ENCODE measurements at regions not wholly inside any gene's neighbourhood (a gene's known extent, or its start where the extent isn't known, plus 50 kb on each side); places are given as distances from the start of the nearest gene placed in this dataset.

- 2% methylated on average over 12 of the region's 77 CpGs for WGBS
- H3K4me1 ChIP-seq, result peaks cover 45% of the 10 kb centered on the region
These were observed 100.3 kb upstream of the SVIL start for GRCh38 chr10:29734962-29735627.

GRCh38 chr10:29734640-29734961, 99.8 kb upstream of the SVIL start:
- H3K9me3 ChIP-seq, result no peaks in the 10 kb centered on the region
- 20% methylated on average over 10 of the region's 10 CpGs for WGBS
- no peaks in the 10 kb centered on the region for H3K36me3 ChIP-seq
- H3K4me1 ChIP-seq, result peaks cover 45% of the 10 kb centered on the region
- H3K4me3 ChIP-seq, result peak overlapping the region; percentile 98
- TF ChIP-seq POLR2A (IDR thresholded peaks at IDR 0.05) (no peak), EP300 (IDR thresholded peaks at IDR 0.05) (no peak), POLR2AphosphoS5 (IDR thresholded peaks at IDR 0.05) (no peak), CTCF (IDR thresholded peaks at IDR 0.05) (no peak)
- DNase-seq (ENCODE audit: low spot score in 2 of 2), result peak in 1 of 2 donors; percentile 69
- H3K27me3 ChIP-seq, result no peaks in the 10 kb centered on the region
- H3K27ac ChIP-seq, result peak overlapping the region; percentile 100

More at GRCh38 chr10:29734962-29735627, 100.3 kb upstream of the SVIL start:
- DNase-seq (ENCODE audit: low spot score in 2 of 2), result peak; percentile 88 to 91
- peak overlapping the region; percentile 100 for H3K27ac ChIP-seq
- TF ChIP-seq CTCF (IDR thresholded peaks at IDR 0.05) (no peak), EP300 (IDR thresholded peaks at IDR 0.05) (no peak), POLR2A (IDR thresholded peaks at IDR 0.05) (peak in 1 of 2 donors; percentile 45), POLR2AphosphoS5 (IDR thresholded peaks at IDR 0.05) (no peak)
- no peaks in the 10 kb centered on the region for H3K27me3 ChIP-seq
- H3K36me3 ChIP-seq, result no peaks in the 10 kb centered on the region
- H3K4me3 ChIP-seq, result peak overlapping the region; percentile 98
- H3K9me3 ChIP-seq, result no peaks in the 10 kb centered on the region

- no peak overlapping the region for H3K27ac ChIP-seq
- no peaks in the 10 kb centered on the region for H3K9me3 ChIP-seq
- TF ChIP-seq EP300 (IDR thresholded peaks at IDR 0.05) (no peak), POLR2AphosphoS5 (IDR thresholded peaks at IDR 0.05) (no peak), CTCF (IDR thresholded peaks at IDR 0.05) (no peak), POLR2A (IDR thresholded peaks at IDR 0.05) (no peak)
- H3K4me1 ChIP-seq, result peaks cover 50% of the 10 kb centered on the region
- H3K27me3 ChIP-seq, result no peaks in the 10 kb centered on the region
- 78% methylated on average over 6 of the region's 6 CpGs for WGBS
- no peak overlapping the region for H3K4me3 ChIP-seq
- no peaks in the 10 kb centered on the region for H3K36me3 ChIP-seq
- DNase-seq (ENCODE audit: low spot score in 2 of 2), result no peak
These were observed 98.6 kb upstream of the SVIL start for GRCh38 chr10:29733323-29733722.

DNA sequence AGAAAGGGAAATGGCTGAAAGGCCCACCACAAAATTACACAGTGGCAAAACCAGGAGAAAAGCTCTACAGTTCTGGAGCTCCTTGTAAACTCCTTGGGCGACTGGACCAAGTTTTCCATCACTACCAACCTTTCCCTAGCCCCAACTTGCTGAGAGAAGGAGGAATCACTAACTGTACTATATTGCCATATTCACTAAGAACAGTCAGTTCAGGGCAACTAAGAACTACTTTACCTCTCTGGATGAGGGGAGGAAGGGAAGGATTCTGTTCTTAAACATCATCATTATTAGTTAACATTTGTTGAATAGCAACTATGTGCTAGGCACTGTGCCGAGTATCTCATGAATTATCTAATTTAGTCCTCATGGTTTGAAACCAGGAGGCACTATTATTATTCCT, 98.1 kb upstream of the SVIL start:
- no peaks in the 10 kb centered on the region for H3K27me3 ChIP-seq
- TF ChIP-seq CTCF (IDR thresholded peaks at IDR 0.05) (no peak), POLR2AphosphoS5 (IDR thresholded peaks at IDR 0.05) (no peak), EP300 (IDR thresholded peaks at IDR 0.05) (no peak), POLR2A (IDR thresholded peaks at IDR 0.05) (no peak)
- no peaks in the 10 kb centered on the region for H3K9me3 ChIP-seq
- no peak overlapping the region for H3K4me3 ChIP-seq
- no peak overlapping the region for H3K27ac ChIP-seq
- peaks cover 52% of the 10 kb centered on the region for H3K4me1 ChIP-seq
- DNase-seq (ENCODE audit: low spot score in 2 of 2), result no peak
- no peaks in the 10 kb centered on the region for H3K36me3 ChIP-seq
- 68% methylated on average over 2 of the region's 2 CpGs for WGBS

DNA sequence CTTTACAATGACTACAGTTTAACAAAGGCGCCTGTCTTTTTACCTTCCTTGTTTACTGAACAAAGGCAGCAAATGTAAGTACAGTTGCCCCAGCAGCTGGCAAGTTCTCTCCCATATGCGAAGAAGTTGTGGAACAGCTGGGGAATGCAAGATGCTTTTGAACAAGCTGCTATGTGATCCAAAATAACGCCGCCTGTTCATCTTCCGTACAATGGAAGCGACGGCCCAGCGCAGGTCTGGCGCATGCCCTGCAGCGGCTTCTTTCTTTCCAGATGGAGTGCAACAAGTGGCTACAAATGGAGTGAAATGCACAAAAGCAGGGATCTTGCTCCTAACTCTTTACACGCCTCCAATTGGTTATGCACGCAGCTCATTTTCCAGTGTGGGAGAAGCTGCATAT, 97.0 kb upstream of the SVIL start:
- TF ChIP-seq EP300 (IDR thresholded peaks at IDR 0.05), result no peak
- TF ChIP-seq POLR2AphosphoS5 (IDR thresholded peaks at IDR 0.05), result no peak
- no peak for TF ChIP-seq POLR2A (IDR thresholded peaks at IDR 0.05)
- TF ChIP-seq CTCF (IDR thresholded peaks at IDR 0.05), result no peak
- H3K27me3 ChIP-seq, result no peaks in the 10 kb centered on the region
- WGBS, result 67% methylated on average over 12 of the region's 12 CpGs
- no peak for DNase-seq (ENCODE audit: low spot score in 2 of 2)
- peak overlapping the region; percentile 13 for H3K4me3 ChIP-seq
- H3K36me3 ChIP-seq, result no peaks in the 10 kb centered on the region
- H3K9me3 ChIP-seq, result no peaks in the 10 kb centered on the region
- H3K27ac ChIP-seq, result peak overlapping the region; percentile 39
- peaks cover 47% of the 10 kb centered on the region for H3K4me1 ChIP-seq
